22Rv1 (cell line): ENCODE measurements at regions not wholly inside any gene's neighbourhood (a gene's known extent, or its start where the extent isn't known, plus 50 kb on each side); places are given as distances from the start of the nearest gene placed in this dataset.

ENCODE experiments used
- H3K27ac ChIP-seq: fragments of 450-650 bp; 2 replicates; pipeline ENCODE4 v1.5.1; 2017
- CTCF ChIP-seq: fragments of 450-650 bp; IDR thresholded peaks from 2 replicates; pipeline ENCODE4 v1.5.1; 2017; ENCODE audit warnings: mild to moderate bottlenecking
- ZFX ChIP-seq: fragments of 450-650 bp; IDR thresholded peaks from 2 replicates; pipeline ENCODE4 v1.6.1; 2017; ENCODE audit warnings: antibody characterized with exemption, borderline replicate concordance

GRCh38 chr6:14266266-14266665 is 148.7 kb downstream of the CD83 start:
- H3K27ac ChIP-seq = no peak overlapping the region
- TF ChIP-seq ZFX (no peak), CTCF (no peak)

GRCh38 chr6:14267885-14268660 is 150.5 kb downstream of the CD83 start:
- no peak for TF ChIP-seq CTCF
- no peak for TF ChIP-seq ZFX
- no peak overlapping the region for H3K27ac ChIP-seq

GRCh38 chr6:14269436-14269835 is 151.9 kb downstream of the CD83 start:
- TF ChIP-seq CTCF = no peak
- TF ChIP-seq ZFX = no peak
- H3K27ac ChIP-seq = no peak overlapping the region

GRCh38 chr6:14270142-14270893 is 152.7 kb downstream of the CD83 start:
- H3K27ac ChIP-seq = no peak overlapping the region
- no peak for TF ChIP-seq CTCF
- TF ChIP-seq ZFX = no peak

GRCh38 chr6:14270925-14271788 is 153.6 kb downstream of the CD83 start:
- H3K27ac ChIP-seq = no peak overlapping the region
- TF ChIP-seq CTCF (no peak), ZFX (no peak)

- TF ChIP-seq CTCF (no peak), ZFX (no peak)
- H3K27ac ChIP-seq = no peak overlapping the region
Observed at GRCh38 chr6:14271789-14272736, 154.5 kb downstream of the CD83 start.
